GM19023 (cell line): ENCODE measurements at regions not wholly inside any gene's neighbourhood (a gene's known extent, or its start where the extent isn't known, plus 50 kb on each side); places are given as distances from the start of the nearest gene placed in this dataset.

Source experiments
- ATAC-seq: cut with Tn5 transposase; IDR thresholded peaks from one replicate; pipeline ENCODE4 v1.9.1; 2021; ENCODE audit warnings: mild to moderate bottlenecking, moderate library complexity; ENCODE audit not compliant: unreplicated experiment

DNA sequence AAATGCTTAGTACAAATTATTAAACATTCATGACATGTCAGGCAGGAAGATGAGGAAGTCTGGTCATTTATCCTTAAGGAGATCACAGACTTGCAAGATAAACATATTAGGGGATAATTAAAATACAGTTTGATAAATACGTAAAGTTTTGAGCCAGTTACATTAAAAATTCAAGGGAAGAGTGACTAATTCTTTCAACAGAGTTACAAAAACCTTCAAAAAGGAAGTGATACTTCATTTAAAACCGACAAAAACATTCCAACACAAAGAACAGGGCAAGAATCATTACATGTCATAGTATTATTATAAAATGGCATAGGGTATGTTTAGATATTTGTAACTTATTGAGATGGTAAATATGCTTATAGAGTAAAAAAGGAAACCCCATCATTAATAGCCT, 636.0 kb downstream of the NR4A2 start:
- ATAC-seq, result no peak

DNA sequence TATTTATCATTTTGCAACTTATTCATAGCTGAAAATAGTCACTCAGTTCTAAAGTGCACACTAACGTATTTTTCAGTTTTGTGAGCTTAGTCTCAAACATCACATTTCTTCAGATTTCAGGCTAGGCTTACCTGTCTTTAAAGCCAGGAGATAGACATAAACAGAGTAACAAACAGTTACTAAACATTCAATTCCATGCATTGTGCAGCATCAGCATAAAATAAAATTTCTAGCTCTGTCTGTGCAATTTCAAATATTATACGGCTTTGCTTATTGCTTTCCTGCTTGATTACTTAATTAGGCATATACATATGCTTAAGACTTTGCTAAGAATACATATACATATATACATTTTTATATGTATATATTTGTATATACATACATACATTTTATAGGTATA, 637.0 kb downstream of the NR4A2 start:
- no peak for ATAC-seq

GRCh38 chr2:155692856-155693255, 639.7 kb downstream of the NR4A2 start:
- no peak for ATAC-seq

- no peak for ATAC-seq
Observed at GRCh38 chr2:155692106-155692505, 640.4 kb downstream of the NR4A2 start.

- ATAC-seq, result peak; percentile 85
Observed at GRCh38 chr2:155690785-155691184, 641.7 kb downstream of the NR4A2 start.

GRCh38 chr2:155689791-155690190, 642.7 kb downstream of the NR4A2 start:
- no peak for ATAC-seq

GRCh38 chr2:155687181-155687580, 645.3 kb downstream of the NR4A2 start:
- no peak for ATAC-seq

GRCh38 chr2:155679647-155680046, 652.9 kb downstream of the NR4A2 start:
- ATAC-seq, result no peak

DNA sequence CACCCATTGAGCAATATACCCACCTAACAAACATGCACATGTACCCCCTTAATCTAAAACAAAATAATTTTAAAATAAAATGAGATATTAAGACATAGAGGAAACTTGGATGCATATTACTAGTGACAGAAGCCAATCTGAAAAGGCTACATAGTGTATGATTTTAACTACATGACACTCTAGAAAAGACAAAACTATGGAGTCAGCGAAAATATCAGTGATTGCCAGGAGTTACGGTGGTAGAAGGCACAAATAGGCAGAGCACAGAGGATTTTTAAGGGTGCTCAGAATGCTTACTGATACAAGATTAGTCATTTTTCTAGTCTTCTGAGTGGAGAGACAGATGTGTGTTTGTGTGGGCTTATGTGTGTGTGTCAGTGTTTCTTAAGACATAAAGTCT, 656.6 kb downstream of the NR4A2 start:
- ATAC-seq, result no peak

DNA sequence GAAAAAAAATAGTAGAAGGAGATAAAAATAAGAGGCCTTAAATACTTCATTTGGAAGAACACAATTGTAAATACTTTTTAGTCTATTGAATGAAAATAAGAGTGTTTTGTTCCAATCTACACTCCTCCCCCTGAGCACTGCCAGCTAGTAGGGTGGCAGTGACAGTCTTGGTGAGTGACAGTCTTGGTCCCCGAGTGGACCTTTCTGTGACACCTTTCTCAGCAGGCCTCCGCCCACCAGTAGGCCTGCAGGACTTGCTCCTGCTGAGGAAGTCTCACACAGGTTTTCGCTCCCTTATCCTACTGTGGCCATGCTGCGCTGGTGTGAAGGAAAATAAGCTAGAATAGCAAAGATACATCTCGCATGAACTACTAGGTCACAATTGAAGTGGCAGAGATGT, 666.8 kb downstream of the NR4A2 start:
- no peak for ATAC-seq

GRCh38 chr2:155663265-155663664, 669.3 kb downstream of the NR4A2 start:
- no peak for ATAC-seq

DNA sequence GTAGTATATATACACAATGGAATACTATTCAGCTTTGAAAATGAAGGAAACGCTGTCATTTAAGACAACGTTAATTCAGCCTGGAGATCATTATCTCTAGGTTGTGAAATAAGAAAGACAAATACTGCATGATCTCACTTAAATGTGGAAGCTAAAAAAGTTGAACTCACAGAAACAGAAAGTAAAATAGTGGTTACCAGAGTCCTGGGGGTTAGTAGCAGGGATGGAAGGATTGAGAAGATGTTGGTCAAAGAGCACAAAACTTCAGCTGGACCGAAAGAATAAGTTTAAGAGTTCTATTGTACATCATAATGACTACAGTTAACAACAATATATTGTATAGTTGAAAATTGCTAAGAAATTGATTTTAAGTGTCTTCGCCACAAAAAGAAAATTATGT, 670.3 kb downstream of the NR4A2 start:
- no peak for ATAC-seq

DNA sequence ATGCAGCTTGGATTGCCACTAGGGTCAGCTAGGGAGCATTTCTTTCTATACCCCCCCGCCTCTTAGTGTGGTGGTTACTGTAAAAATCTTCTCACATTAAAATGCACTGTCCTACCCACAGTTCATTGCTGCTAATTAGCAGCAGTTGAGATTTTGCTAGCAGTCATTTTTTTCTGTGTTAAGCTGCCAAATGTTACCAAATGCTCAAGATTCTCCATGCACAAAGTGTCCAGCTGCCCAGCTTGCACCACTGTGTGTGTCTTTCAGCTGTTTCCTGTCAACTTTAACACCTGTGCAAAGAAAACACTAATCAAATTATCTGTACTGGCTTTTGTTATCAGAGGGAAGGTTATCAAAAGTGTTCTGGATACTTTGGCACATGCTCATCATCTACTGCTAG, 679.3 kb downstream of the NR4A2 start:
- ATAC-seq, result no peak

GRCh38 chr2:155651851-155652250, 680.7 kb downstream of the NR4A2 start:
- ATAC-seq, result no peak

DNA sequence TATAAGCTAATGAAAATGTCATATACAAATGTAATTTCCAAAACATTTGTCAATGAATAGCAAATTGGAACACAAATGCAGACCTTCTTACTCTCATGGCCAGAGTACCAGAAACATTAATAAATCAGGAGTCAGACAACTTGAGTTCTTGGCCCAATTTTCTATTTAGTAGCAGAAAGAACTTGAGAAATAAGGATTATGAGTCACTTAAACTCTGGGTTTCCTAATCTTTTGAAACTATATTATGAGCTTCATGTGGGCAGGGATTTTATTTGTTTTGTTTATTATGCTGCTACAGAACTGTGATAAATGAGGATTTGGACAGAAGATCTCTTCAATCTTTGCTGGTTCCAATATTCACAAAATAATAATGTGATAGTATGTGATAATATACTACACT, 686.7 kb downstream of the NR4A2 start:
- ATAC-seq, result no peak

- ATAC-seq, result no peak
Observed at GRCh38 chr2:155643056-155643775, 689.3 kb downstream of the NR4A2 start.

- no peak for ATAC-seq
Observed at GRCh38 chr2:155633887-155634570, 698.5 kb downstream of the NR4A2 start.

GRCh38 chr2:155633060-155633839, 699.3 kb downstream of the NR4A2 start:
- ATAC-seq, result no peak

GRCh38 chr2:155630760-155631159, 701.8 kb downstream of the NR4A2 start:
- no peak for ATAC-seq

- no peak for ATAC-seq
Observed at GRCh38 chr2:155622443-155622842, 710.1 kb downstream of the NR4A2 start.

DNA sequence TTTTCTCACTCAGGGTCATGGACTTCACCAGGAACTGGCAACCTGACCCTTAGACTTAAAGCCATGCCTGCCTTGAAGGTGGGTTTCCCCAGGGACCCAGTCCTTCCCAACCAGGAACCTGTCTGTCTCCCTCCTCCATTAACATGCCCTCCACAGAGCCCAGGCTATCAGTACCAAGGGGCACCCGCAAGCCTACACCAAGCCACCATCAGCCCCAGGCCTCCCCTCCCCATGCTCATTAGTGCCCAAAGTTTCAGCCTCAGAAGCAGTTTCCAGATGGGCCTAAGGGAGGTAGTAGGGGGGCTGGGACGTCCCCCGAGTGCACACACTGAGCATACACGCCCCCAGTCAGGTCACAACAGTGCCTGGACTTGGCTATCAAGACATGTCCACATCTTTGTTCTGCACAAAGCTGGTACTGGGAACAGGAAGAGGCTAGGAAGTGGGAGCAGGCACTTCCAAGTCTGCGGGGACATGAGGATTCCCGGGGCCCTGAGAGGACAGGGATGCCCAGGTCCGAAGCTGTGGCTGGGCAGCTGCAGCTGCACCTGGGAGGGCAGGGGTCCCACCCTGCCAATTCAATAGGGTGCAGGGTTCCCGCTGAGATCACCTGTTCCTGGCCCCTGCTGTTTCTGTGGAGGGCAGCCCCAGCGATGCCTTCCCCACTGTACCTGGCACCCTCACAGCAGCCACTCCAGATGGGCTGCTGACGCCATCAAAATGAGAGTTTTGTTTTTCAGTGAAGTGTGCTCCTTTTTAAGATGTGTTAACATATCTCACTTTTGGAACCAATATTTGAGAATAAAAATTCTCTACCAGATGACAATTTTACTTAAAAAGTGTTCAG, 731.4 kb downstream of the NR4A2 start:
- ATAC-seq, result no peak
